Stimulated activated CD8-positive, alpha-beta memory T cell treated with anti-CD3 and anti-CD28 coated beads, Interleukin-15, amount 100 ng/mL, for 4 hours (primary cell): ENCODE measurements at regions not wholly inside any gene's neighbourhood (a gene's known extent, or its start where the extent isn't known, plus 50 kb on each side); places are given as distances from the start of the nearest gene placed in this dataset.

Experiments used
- DNase-seq, 2 donors: peaks; one replicate each; pipeline ENCODE4 v3.0.0-alpha.2; 2020; ENCODE audit warnings: low read depth in 2 of 2

- DNase-seq: no peak
Measured at GRCh38 chr9:89554307-89555035, 50.3 kb upstream of the GADD45G start.

- no peak for DNase-seq
Measured at GRCh38 chr9:89553451-89554010, 51.3 kb upstream of the GADD45G start.

GRCh38 chr9:89550346-89550927 is 52.5 kb upstream of the SEMA4D start:
- no peak for DNase-seq

GRCh38 chr9:89549031-89549644 is 51.2 kb upstream of the SEMA4D start:
- peak; percentile 50 to 67 for DNase-seq

GRCh38 chr9:89548071-89548638 is 50.2 kb upstream of the SEMA4D start:
- no peak for DNase-seq
